ENCODE measurements at regions not wholly inside any gene's neighbourhood (a gene's known extent, or its start where the extent isn't known, plus 50 kb on each side); places are given as distances from the start of the nearest gene placed in this dataset.

DNA sequence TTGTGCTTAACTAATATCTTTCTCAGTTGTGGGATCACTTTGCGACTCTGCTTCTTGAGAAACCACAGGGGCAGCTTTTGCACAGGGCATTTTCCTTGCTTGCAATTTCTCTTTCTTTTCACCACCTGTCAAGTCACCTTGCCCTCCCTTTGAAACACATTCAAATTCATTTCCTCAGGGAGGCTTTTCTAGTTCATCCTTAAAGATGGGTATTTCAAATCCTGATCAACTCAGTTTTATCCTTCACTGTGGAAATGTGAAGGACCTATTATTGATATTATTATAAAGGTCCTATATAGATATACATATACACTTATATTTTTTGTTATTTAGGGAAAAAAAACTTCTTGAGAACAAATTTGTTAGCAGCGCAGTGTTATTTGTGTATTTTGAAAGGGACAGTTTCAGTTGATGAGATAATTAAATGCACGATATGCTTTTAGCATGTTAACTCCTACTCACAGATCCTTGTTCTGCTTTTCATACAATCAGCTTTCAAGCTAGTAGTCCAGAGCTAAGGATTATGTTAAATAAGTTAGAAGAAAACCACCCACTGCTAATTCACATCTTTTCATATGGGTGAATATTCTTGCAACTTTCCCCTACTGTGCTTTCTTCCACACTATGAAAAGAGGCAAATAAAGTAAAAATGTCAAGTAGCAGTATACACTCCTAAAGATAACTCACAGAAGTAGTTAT is 501.4 kb upstream of the RGS6 start:
- H3K4me3 Mint-ChIP-seq (ENCODE audit: unreplicated experiment): no peak overlapping the region
- no peaks in the 10 kb centered on the region for H3K27me3 ChIP-seq (ENCODE audit: insufficient read depth, low read length)
- no peak for FAIRE-seq
- no peak overlapping the region for H3K27ac ChIP-seq (ENCODE audit: low read depth, low read length)
- H3K36me3 Mint-ChIP-seq (ENCODE audit: low read depth, unreplicated experiment): peaks cover 9% of the 10 kb centered on the region
- no peak overlapping the region for H3K27ac Mint-ChIP-seq (ENCODE audit: unreplicated experiment)
- TF ChIP-seq EZH2 (IDR thresholded peaks at IDR 0.05; ENCODE audit: insufficient read depth, low read length): no peak
- TF ChIP-seq, protein P1, sequence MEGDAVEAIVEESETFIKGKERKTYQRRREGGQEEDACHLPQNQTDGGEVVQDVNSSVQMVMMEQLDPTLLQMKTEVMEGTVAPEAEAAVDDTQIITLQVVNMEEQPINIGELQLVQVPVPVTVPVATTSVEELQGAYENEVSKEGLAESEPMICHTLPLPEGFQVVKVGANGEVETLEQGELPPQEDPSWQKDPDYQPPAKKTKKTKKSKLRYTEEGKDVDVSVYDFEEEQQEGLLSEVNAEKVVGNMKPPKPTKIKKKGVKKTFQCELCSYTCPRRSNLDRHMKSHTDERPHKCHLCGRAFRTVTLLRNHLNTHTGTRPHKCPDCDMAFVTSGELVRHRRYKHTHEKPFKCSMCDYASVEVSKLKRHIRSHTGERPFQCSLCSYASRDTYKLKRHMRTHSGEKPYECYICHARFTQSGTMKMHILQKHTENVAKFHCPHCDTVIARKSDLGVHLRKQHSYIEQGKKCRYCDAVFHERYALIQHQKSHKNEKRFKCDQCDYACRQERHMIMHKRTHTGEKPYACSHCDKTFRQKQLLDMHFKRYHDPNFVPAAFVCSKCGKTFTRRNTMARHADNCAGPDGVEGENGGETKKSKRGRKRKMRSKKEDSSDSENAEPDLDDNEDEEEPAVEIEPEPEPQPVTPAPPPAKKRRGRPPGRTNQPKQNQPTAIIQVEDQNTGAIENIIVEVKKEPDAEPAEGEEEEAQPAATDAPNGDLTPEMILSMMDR (IDR thresholded peaks at IDR 0.05; ENCODE audit: insufficient read depth, low read depth, low read length): no peak
- H2AFZ ChIP-seq (ENCODE audit: low read depth, low read length): no peak overlapping the region
- peaks cover 13% of the 10 kb centered on the region for H3K9me3 Mint-ChIP-seq (ENCODE audit: unreplicated experiment)
- H3K4me1 ChIP-seq (ENCODE audit: insufficient read depth, low read length): no peaks in the 10 kb centered on the region
- DNase-seq (ENCODE audit: low read depth): no peak
- H3K27me3 Mint-ChIP-seq (ENCODE audit: low read depth, unreplicated experiment): no peaks in the 10 kb centered on the region
- no peak overlapping the region for H3K4me3 ChIP-seq (ENCODE audit: insufficient read depth, low read depth, low read length)
- H4K20me1 ChIP-seq (ENCODE audit: insufficient read depth, low read length): peaks cover 25% of the 10 kb centered on the region
- no peaks in the 10 kb centered on the region for H3K4me1 Mint-ChIP-seq (ENCODE audit: low read depth, unreplicated experiment)
- H3K9me3 ChIP-seq (ENCODE audit: insufficient read depth, low read depth, low read length): no peaks in the 10 kb centered on the region
- no peaks in the 10 kb centered on the region for H3K36me3 ChIP-seq (ENCODE audit: insufficient read depth, low read length)
- peaks cover 50% of the 10 kb centered on the region for H3K79me2 ChIP-seq (ENCODE audit: insufficient read depth, low read length)
- no peak overlapping the region for H3K9ac ChIP-seq (ENCODE audit: low read length)
- H3K4me2 ChIP-seq (ENCODE audit: low read length): no peak overlapping the region

DNA sequence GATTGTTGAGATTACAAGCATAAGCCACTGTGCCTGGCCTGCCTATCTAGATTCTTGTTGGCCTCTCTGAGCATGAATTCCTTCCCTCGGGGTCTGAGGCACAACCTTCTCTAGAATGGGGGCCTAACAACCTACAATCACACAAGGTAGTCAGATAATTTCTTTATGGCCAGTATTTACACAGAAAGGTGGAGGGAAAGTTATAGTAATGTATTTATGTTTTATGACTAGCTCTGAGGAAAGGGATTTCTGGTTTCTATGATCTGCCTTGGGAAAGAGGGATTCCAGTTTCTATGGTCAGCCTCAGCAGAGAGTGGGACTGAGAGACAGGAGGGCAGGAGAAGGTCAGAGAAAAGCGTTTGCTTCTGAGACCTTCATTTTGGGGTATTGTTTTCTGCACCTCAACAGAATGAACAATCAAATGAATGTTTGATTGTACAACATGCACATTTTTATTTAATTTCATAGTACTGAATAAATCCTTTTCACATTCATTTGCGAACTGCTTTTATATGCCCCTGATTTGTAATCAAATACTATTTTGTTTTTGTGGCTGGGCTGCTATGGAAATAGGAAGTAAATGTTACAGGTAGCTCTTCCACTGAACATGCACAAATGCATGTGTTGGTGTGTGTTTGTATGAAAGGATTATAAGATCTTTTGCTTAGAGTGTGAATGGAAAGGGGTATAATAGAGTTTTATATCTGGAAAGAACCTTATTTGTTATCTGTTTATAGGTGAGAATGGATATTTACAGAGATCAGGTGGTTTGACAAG is 499.7 kb upstream of the RGS6 start:
- no peak overlapping the region for H3K4me3 Mint-ChIP-seq (ENCODE audit: unreplicated experiment)
- H3K27ac Mint-ChIP-seq (ENCODE audit: unreplicated experiment): no peak overlapping the region
- FAIRE-seq (no peak), DNase-seq (ENCODE audit: low read depth) (no peak)
- H3K27me3 Mint-ChIP-seq (ENCODE audit: low read depth, unreplicated experiment): no peaks in the 10 kb centered on the region
- H3K4me3 ChIP-seq (ENCODE audit: insufficient read depth, low read depth, low read length): no peak overlapping the region
- H3K9me3 Mint-ChIP-seq (ENCODE audit: unreplicated experiment): peaks cover 2% of the 10 kb centered on the region
- no peak overlapping the region for H2AFZ ChIP-seq (ENCODE audit: low read depth, low read length)
- peaks cover 4% of the 10 kb centered on the region for H3K4me1 ChIP-seq (ENCODE audit: insufficient read depth, low read length)
- peaks cover 58% of the 10 kb centered on the region for H3K79me2 ChIP-seq (ENCODE audit: insufficient read depth, low read length)
- H3K27ac ChIP-seq (ENCODE audit: low read depth, low read length): no peak overlapping the region
- H3K36me3 Mint-ChIP-seq (ENCODE audit: low read depth, unreplicated experiment): peaks cover 3% of the 10 kb centered on the region
- TF ChIP-seq EZH2 (IDR thresholded peaks at IDR 0.05; ENCODE audit: insufficient read depth, low read length): no peak
- TF ChIP-seq, protein P1 (IDR thresholded peaks at IDR 0.05; ENCODE audit: insufficient read depth, low read depth, low read length): no peak
- no peak overlapping the region for H3K9ac ChIP-seq (ENCODE audit: low read length)
- peaks cover 25% of the 10 kb centered on the region for H4K20me1 ChIP-seq (ENCODE audit: insufficient read depth, low read length)
- H3K36me3 ChIP-seq (ENCODE audit: insufficient read depth, low read length): no peaks in the 10 kb centered on the region
- no peaks in the 10 kb centered on the region for H3K4me1 Mint-ChIP-seq (ENCODE audit: low read depth, unreplicated experiment)
- no peak overlapping the region for H3K4me2 ChIP-seq (ENCODE audit: low read length)
- H3K27me3 ChIP-seq (ENCODE audit: insufficient read depth, low read length): no peaks in the 10 kb centered on the region
- H3K9me3 ChIP-seq (ENCODE audit: insufficient read depth, low read depth, low read length): no peaks in the 10 kb centered on the region

DNA sequence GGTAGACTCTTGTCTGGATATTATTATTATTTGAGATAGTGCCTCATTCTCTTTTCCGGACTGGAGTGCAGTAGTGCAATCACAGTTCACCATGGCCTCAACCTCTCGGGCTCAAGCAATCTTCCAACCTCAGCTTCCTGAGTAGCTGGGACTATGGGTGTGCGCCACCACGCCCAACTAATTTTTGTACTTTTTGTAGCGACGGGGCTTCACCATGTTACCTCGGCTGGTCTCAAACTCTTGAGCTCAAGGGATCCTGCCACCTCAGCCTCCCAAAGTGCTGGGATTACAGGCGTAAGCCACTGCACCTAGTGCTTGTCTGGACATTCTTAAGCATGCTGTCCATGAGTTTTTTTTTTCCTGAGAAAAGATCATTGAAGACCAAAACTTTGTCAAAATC is 498.9 kb upstream of the RGS6 start:
- H3K4me1 Mint-ChIP-seq (ENCODE audit: low read depth, unreplicated experiment): no peaks in the 10 kb centered on the region

More for the DNA sequence above, 498.9 kb upstream of the RGS6 start:
- TF ChIP-seq EZH2 (IDR thresholded peaks at IDR 0.05; ENCODE audit: insufficient read depth, low read length): no peak
- TF ChIP-seq, protein P1 (IDR thresholded peaks at IDR 0.05; ENCODE audit: insufficient read depth, low read depth, low read length): no peak
- no peak overlapping the region for H3K27ac Mint-ChIP-seq (ENCODE audit: unreplicated experiment)
- Histone ChIP-seq H3K9ac (ENCODE audit: low read length) (no peak overlapping the region), H3K4me3 (ENCODE audit: insufficient read depth, low read depth, low read length) (no peak overlapping the region), H3K9me3 (ENCODE audit: insufficient read depth, low read depth, low read length) (no peaks in the 10 kb centered on the region), H3K27ac (ENCODE audit: low read depth, low read length) (no peak overlapping the region), H4K20me1 (ENCODE audit: insufficient read depth, low read length) (peaks cover 25% of the 10 kb centered on the region), H2AFZ (ENCODE audit: low read depth, low read length) (no peak overlapping the region), H3K79me2 (ENCODE audit: insufficient read depth, low read length) (peaks cover 61% of the 10 kb centered on the region), H3K36me3 (ENCODE audit: insufficient read depth, low read length) (no peaks in the 10 kb centered on the region), H3K27me3 (ENCODE audit: insufficient read depth, low read length) (no peaks in the 10 kb centered on the region), H3K4me2 (ENCODE audit: low read length) (no peak overlapping the region), H3K4me1 (ENCODE audit: insufficient read depth, low read length) (peaks cover 11% of the 10 kb centered on the region)
- no peak for DNase-seq (ENCODE audit: low read depth)
- no peak overlapping the region for H3K4me3 Mint-ChIP-seq (ENCODE audit: unreplicated experiment)
- no peaks in the 10 kb centered on the region for H3K27me3 Mint-ChIP-seq (ENCODE audit: low read depth, unreplicated experiment)
- H3K36me3 Mint-ChIP-seq (ENCODE audit: low read depth, unreplicated experiment): peaks cover 2% of the 10 kb centered on the region
- no peak for FAIRE-seq
- H3K9me3 Mint-ChIP-seq (ENCODE audit: unreplicated experiment): no peaks in the 10 kb centered on the region
